HEK293T (cell line): ENCODE measurements at regions not wholly inside any gene's neighbourhood (a gene's known extent, or its start where the extent isn't known, plus 50 kb on each side); places are given as distances from the start of the nearest gene placed in this dataset.

ENCODE experiments used
- ARNT ChIP-seq: fragments of 450-650 bp; IDR thresholded peaks from 2 replicates; pipeline ENCODE4 v1.6.1; 2017; ENCODE audit warnings: mild to moderate bottlenecking
- ELF4 ChIP-seq: fragments of 450-650 bp; IDR thresholded peaks from 2 replicates; pipeline ENCODE4 v1.6.1; 2017; ENCODE audit warnings: antibody characterized with exemption
- FOXM1 ChIP-seq: fragments of 450-650 bp; IDR thresholded peaks from 2 replicates; pipeline ENCODE4 v1.6.1; 2017; ENCODE audit warnings: mild to moderate bottlenecking, borderline replicate concordance
- LEF1 ChIP-seq: fragments of 450-650 bp; IDR thresholded peaks from 2 replicates; pipeline ENCODE4 v1.6.1; 2017; ENCODE audit warnings: mild to moderate bottlenecking, borderline replicate concordance
- NFRKB ChIP-seq: fragments of 450-650 bp; IDR thresholded peaks from 2 replicates; pipeline ENCODE4 v1.6.1; 2016; ENCODE audit warnings: mild to moderate bottlenecking, moderate library complexity
- PKNOX1 ChIP-seq: fragments of 450-650 bp; IDR thresholded peaks from 2 replicates; pipeline ENCODE4 v1.6.1; 2016
- TARDBP ChIP-seq: fragments of 450-650 bp; IDR thresholded peaks from 2 replicates; pipeline ENCODE4 v1.6.1; 2016

DNA sequence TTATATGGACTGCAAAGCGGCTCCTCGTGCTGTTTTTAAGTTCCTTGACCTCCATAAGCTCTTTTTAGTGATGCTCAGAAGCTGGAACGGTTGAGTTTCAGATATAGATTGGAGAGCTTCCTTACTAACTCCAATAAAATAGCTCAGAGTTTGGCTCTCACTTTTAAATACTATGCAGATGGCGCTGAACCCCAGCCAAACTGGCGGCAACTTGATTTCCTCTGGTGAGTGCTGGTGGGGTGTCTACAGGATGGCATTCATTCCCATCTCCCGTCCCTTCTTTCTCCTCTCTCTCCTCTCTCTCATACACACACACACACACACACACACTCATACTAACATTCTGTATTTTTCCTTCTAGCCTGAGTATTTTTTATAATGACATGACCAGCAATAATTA, 346.3 kb downstream of the ETNK1 start:
- TF ChIP-seq PKNOX1: no peak
- TF ChIP-seq TARDBP: no peak
- TF ChIP-seq NFRKB: no peak
- no peak for TF ChIP-seq LEF1
- no peak for TF ChIP-seq ELF4
- no peak for TF ChIP-seq FOXM1
- TF ChIP-seq ARNT: no peak
